ENCODE measurements at regions not wholly inside any gene's neighbourhood (a gene's known extent, or its start where the extent isn't known, plus 50 kb on each side); places are given as distances from the start of the nearest gene placed in this dataset.

DNA sequence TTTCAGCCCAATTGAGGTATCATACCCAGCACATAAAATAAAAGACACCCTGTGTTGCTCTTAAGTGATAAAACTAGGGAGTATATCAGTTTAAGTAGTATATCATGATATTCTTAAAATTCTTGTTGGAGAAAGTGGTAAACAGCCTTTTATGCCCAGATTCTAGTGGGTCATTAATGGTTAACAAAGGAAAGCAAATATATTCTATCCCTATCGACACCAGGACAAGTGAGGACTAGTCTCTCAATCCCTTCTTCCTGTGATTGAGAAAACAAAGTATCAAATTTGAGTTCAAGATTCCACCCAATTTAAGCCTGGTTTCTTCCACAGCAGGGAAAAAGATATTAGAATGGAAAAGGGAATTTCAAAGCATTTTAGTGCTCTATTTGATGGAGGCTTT is 142.4 kb upstream of the IL12A start:
- no peak for DNase-seq (ENCODE audit: low spot score)
- Histone ChIP-seq H3K27ac (no peak overlapping the region), H3K4me2 (no peak overlapping the region), H3K9me2 (replicated peaks; ENCODE audit: insufficient read depth) (no peaks in the 10 kb centered on the region), H3K36me3 (replicated peaks; ENCODE audit: insufficient read depth, low read depth) (no peaks in the 10 kb centered on the region), H3K4me1 (ENCODE audit: insufficient read depth) (no peaks in the 10 kb centered on the region), H3K27me3 (no peaks in the 10 kb centered on the region), H3K4me3 (no peak overlapping the region), H3K79me2 (peaks cover 31% of the 10 kb centered on the region), H2AFZ (no peak overlapping the region), H4K20me1 (ENCODE audit: insufficient read depth, poor library complexity, severe bottlenecking) (no peaks in the 10 kb centered on the region), H3K9me3 (ENCODE audit: low read depth) (no peaks in the 10 kb centered on the region)
- TF ChIP-seq CTCF (IDR thresholded peaks at IDR 0.05; ENCODE audit: poor library complexity) (no peak), EZH2 (IDR thresholded peaks at IDR 0.05; ENCODE audit: borderline replicate concordance) (no peak), EZH2phosphoT487 (IDR thresholded peaks at IDR 0.05; ENCODE audit: low read depth, severe bottlenecking, unreplicated experiment) (no peak)
- WGBS (ENCODE audit: low lambda C conversion rate, missing lambda C conversion rate) = 43% methylated on average over 1 of the region's 1 CpG

GRCh38 chr3:159848348-159849118 is 140.1 kb upstream of the IL12A start:
- no peaks in the 10 kb centered on the region for H4K20me1 ChIP-seq (ENCODE audit: insufficient read depth, poor library complexity, severe bottlenecking)
- no peak for TF ChIP-seq EZH2phosphoT487 (IDR thresholded peaks at IDR 0.05; ENCODE audit: low read depth, severe bottlenecking, unreplicated experiment)
- no peak for TF ChIP-seq CTCF (IDR thresholded peaks at IDR 0.05; ENCODE audit: poor library complexity)
- TF ChIP-seq EZH2 (IDR thresholded peaks at IDR 0.05; ENCODE audit: borderline replicate concordance) = no peak
- no peak overlapping the region for H2AFZ ChIP-seq
- no peak overlapping the region for H3K27ac ChIP-seq
- H3K79me2 ChIP-seq = peaks cover 21% of the 10 kb centered on the region
- H3K9me3 ChIP-seq (ENCODE audit: low read depth) = no peaks in the 10 kb centered on the region
- no peaks in the 10 kb centered on the region for H3K27me3 ChIP-seq
- H3K36me3 ChIP-seq (replicated peaks; ENCODE audit: insufficient read depth, low read depth) = no peaks in the 10 kb centered on the region
- H3K4me1 ChIP-seq (ENCODE audit: insufficient read depth) = peaks cover 16% of the 10 kb centered on the region
- H3K4me3 ChIP-seq = no peak overlapping the region
- no peaks in the 10 kb centered on the region for H3K9me2 ChIP-seq (replicated peaks; ENCODE audit: insufficient read depth)
- no peak for DNase-seq (ENCODE audit: low spot score)
- 83% methylated on average over 3 of the region's 3 CpGs for WGBS (ENCODE audit: low lambda C conversion rate, missing lambda C conversion rate)
- H3K4me2 ChIP-seq = no peak overlapping the region

DNA sequence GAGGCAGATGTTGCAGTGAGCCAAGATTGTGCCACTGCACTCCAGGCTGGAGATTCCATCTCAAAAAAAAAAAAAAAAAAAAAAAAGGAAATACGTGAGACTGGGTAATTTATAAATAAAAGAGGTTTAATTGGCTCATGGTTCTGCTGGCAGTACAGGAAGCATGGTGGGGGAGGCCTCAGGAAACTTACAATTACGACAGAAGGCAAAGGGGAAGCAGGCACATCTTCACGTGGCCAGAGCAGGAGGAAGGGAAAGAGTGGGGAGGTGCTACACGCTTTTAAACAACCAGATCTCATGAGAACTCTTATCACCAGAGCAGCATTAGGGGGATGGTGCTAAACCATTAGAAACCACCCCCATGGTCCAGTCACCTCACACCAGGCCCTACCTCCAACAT is 138.2 kb upstream of the IL12A start:
- Histone ChIP-seq H3K4me2 (no peak overlapping the region), H3K4me1 (ENCODE audit: insufficient read depth) (peaks cover 33% of the 10 kb centered on the region), H3K4me3 (no peak overlapping the region), H3K27ac (no peak overlapping the region), H3K9me3 (ENCODE audit: low read depth) (no peaks in the 10 kb centered on the region), H3K27me3 (no peaks in the 10 kb centered on the region), H3K79me2 (peaks cover 21% of the 10 kb centered on the region), H4K20me1 (ENCODE audit: insufficient read depth, poor library complexity, severe bottlenecking) (no peaks in the 10 kb centered on the region), H2AFZ (no peak overlapping the region), H3K9me2 (replicated peaks; ENCODE audit: insufficient read depth) (no peaks in the 10 kb centered on the region), H3K36me3 (replicated peaks; ENCODE audit: insufficient read depth, low read depth) (no peaks in the 10 kb centered on the region)
- TF ChIP-seq EZH2 (IDR thresholded peaks at IDR 0.05; ENCODE audit: borderline replicate concordance) = no peak
- no peak for TF ChIP-seq CTCF (IDR thresholded peaks at IDR 0.05; ENCODE audit: poor library complexity)
- TF ChIP-seq EZH2phosphoT487 (IDR thresholded peaks at IDR 0.05; ENCODE audit: low read depth, severe bottlenecking, unreplicated experiment) = no peak
- 81% methylated on average over 4 of the region's 4 CpGs for WGBS (ENCODE audit: low lambda C conversion rate, missing lambda C conversion rate)
- DNase-seq (ENCODE audit: low spot score) = no peak

Measured in hepatocyte (in vitro differentiated cells).